Gastroesophageal sphincter (tissue), 3 donors: ENCODE measurements at regions not wholly inside any gene's neighbourhood (a gene's known extent, or its start where the extent isn't known, plus 50 kb on each side); places are given as distances from the start of the nearest gene placed in this dataset.

Experiments used
- CTCF ChIP-seq, 4 experiments: fragments of 200-600 bp in 2 of 4; fragments of 450-650 bp in 2 of 4; sonication (generic) in 1 of 4; IDR thresholded peaks; one replicate each; pipeline ENCODE4 v1.5.1; 2017 to 2019; ENCODE audit warnings: antibody characterized with exemption in 4 of 4, mild to moderate bottlenecking in 2 of 4, moderate library complexity in 2 of 4
- POLR2A ChIP-seq, 2 donors: fragments of 450-650 bp; IDR thresholded peaks; one replicate each; pipeline ENCODE4 v1.6.1; 2017; ENCODE audit warnings: antibody characterized with exemption in 2 of 2, mild to moderate bottlenecking in 2 of 2, moderate library complexity in 1 of 2

- TF ChIP-seq POLR2A (IDR thresholded peaks at IDR 0.05) (no peak), CTCF (IDR thresholded peaks at IDR 0.05) (no peak)
Observed at GRCh38 chr11:13166036-13166435, 111.6 kb upstream of the BMAL1 start.
